A549 (cell line): ENCODE measurements at regions not wholly inside any gene's neighbourhood (a gene's known extent, or its start where the extent isn't known, plus 50 kb on each side); places are given as distances from the start of the nearest gene placed in this dataset.

Experiments
- ATAC-seq, 2 experiments: fragments of 200-7000 bp in 1 of 2; fragments of >200 bp in 1 of 2; cut with Nextera tagmentation in 1 of 2; cut with Tn5 transposase in 1 of 2; 3 replicates each; pipeline versions ENCODE4 v1.8.0 to v1.9.1; 2018 to 2020; ENCODE audit warnings: mild to moderate bottlenecking in 1 of 2, moderate library complexity in 1 of 2
- CTCF ChIA-PET: fragments of 300-600 bp; sonication (Branson Sonifier 250); formaldehyde crosslinking; extraction: SDS; loops from one replicate; lab custom pipeline; 2021; ENCODE audit warnings: antibody characterized with exemption, inconsistent platforms; lab: Yijun Ruan, JAX
- POLR2A ChIA-PET: fragments of 350-600 bp; formaldehyde crosslinking; extraction: SDS; loops from one replicate; lab custom pipeline; 2021; ENCODE audit warnings: antibody characterized with exemption, inconsistent platforms; lab: Yijun Ruan, JAX
- DNase-seq, 2 experiments: peaks; one replicate each; pipeline versions ENCODE4 v3.0.0 to v3.0.0-alpha.2; 2011 to 2016; ENCODE audit warnings: low read depth in 1 of 2, low spot score in 1 of 2
- FAIRE-seq: peaks from 2 replicates; lab custom pipeline; 2011; peaks lifted over from hg19 to GRCh38; lab: Jason Lieb, UNC
- H3K27ac ChIP-seq, 2 experiments: fragments of >200 bp; sonication (Bioruptor Twin); formaldehyde crosslinking; 3 replicates each; pipeline ENCODE4 v1.5.1; 2016 to 2017
- H3K4me1 ChIP-seq: fragments of >200 bp; sonication (Bioruptor Twin); formaldehyde crosslinking; 3 replicates; pipeline ENCODE4 v1.6.1; 2016
- H3K4me2 ChIP-seq: fragments of >200 bp; sonication (Bioruptor Twin); formaldehyde crosslinking; 3 replicates; pipeline ENCODE4 v1.6.1; 2016
- H3K4me3 ChIP-seq: fragments of >200 bp; sonication (Bioruptor Twin); formaldehyde crosslinking; 3 replicates; pipeline ENCODE4 v1.5.1; 2016
- H3K9me3 ChIP-seq: fragments of >200 bp; sonication (Bioruptor Twin); formaldehyde crosslinking; 3 replicates; pipeline ENCODE4 v1.6.1; 2016
- CHD4 ChIP-seq: fragments of 200-600 bp; sonication (generic); IDR thresholded peaks from 2 replicates; pipeline ENCODE4 v1.6.1; 2016; ENCODE audit warnings: antibody characterized with exemption, mild to moderate bottlenecking, borderline replicate concordance
- EHF ChIP-seq: fragments of 250-450 bp; sonication (Bioruptor Pico); IDR thresholded peaks from 2 replicates; pipeline ENCODE4 v1.5.0; 2020; ENCODE audit warnings: mild to moderate bottlenecking
- FOSB ChIP-seq: fragments of 250-450 bp; sonication (Bioruptor Pico); IDR thresholded peaks from 2 replicates; pipeline ENCODE4 v1.5.0; 2020; ENCODE audit warnings: mild to moderate bottlenecking, moderate library complexity
- FOSL2 ChIP-seq, 2 experiments: fragments of 450-650 bp in 1 of 2; fragments of >200 bp in 1 of 2; sonication (Bioruptor Twin) in 1 of 2; formaldehyde crosslinking; IDR thresholded peaks; 2 replicates each; pipeline versions ENCODE4 v1.5.0 to v1.6.1; 2016 to 2020; ENCODE audit warnings: mild to moderate bottlenecking in 1 of 2, moderate library complexity in 1 of 2
- HDAC2 ChIP-seq: fragments of 200-600 bp; sonication (generic); IDR thresholded peaks from 2 replicates; pipeline ENCODE4 v1.6.1; 2016
- HEYL ChIP-seq: fragments of 250-450 bp; sonication (Bioruptor Pico); IDR thresholded peaks from 2 replicates; pipeline ENCODE4 v1.8.0; 2021; ENCODE audit warnings: mild to moderate bottlenecking, moderate library complexity
- HOXA7 ChIP-seq: fragments of 250-450 bp; sonication (Bioruptor Pico); IDR thresholded peaks from 2 replicates; pipeline ENCODE4 v1.5.0; 2020; ENCODE audit warnings: mild to moderate bottlenecking, moderate library complexity
- JUN ChIP-seq, 2 experiments: fragments of >200 bp; sonication (Bioruptor Twin); formaldehyde crosslinking; IDR thresholded peaks; 2 replicates in 1 of 2; 3 replicates in 1 of 2; pipeline ENCODE4 v1.6.1; 2016 to 2017
- JUNB ChIP-seq: fragments of >200 bp; sonication (Bioruptor Twin); formaldehyde crosslinking; IDR thresholded peaks from 2 replicates; pipeline ENCODE4 v1.6.1; 2016
- KDM5A ChIP-seq: fragments of 200-600 bp; sonication (generic); IDR thresholded peaks from 2 replicates; pipeline ENCODE4 v1.6.1; 2016; ENCODE audit warnings: antibody characterized with exemption, mild to moderate bottlenecking
- MAFK ChIP-seq: fragments of 450-650 bp; IDR thresholded peaks from 2 replicates; pipeline ENCODE4 v1.6.1; 2014; ENCODE audit not compliant: partially characterized antibody
- MAZ ChIP-seq: fragments of 150-350 bp; IDR thresholded peaks from 2 replicates; pipeline ENCODE4 v1.6.1; 2014; ENCODE audit warnings: antibody characterized with exemption, low read depth, low read length, borderline replicate concordance
- MYC ChIP-seq: IDR thresholded peaks from 2 replicates; pipeline ENCODE4 v1.6.1; 2012; ENCODE audit warnings: mild to moderate bottlenecking, inconsistent platforms, low read length, improper control_type of control experiment, borderline replicate concordance
- NR3C1 ChIP-seq: fragments of >200 bp; sonication (Bioruptor Twin); formaldehyde crosslinking; IDR thresholded peaks from 3 replicates; pipeline ENCODE4 v1.6.1; 2017
- PHF8 ChIP-seq: fragments of 200-600 bp; sonication (generic); IDR thresholded peaks from 2 replicates; pipeline ENCODE4 v1.6.1; 2016; ENCODE audit warnings: low read depth, mild to moderate bottlenecking, antibody characterized with exemption, moderate library complexity, borderline replicate concordance
- RARB ChIP-seq: fragments of 250-450 bp; sonication (Bioruptor Pico); IDR thresholded peaks from 2 replicates; pipeline ENCODE4 v1.8.0; 2021; ENCODE audit warnings: mild to moderate bottlenecking, moderate library complexity
- RFX5 ChIP-seq: fragments of 450-650 bp; IDR thresholded peaks from 2 replicates; pipeline ENCODE4 v1.7.1; 2014; ENCODE audit warnings: antibody characterized with exemption, mild to moderate bottlenecking, moderate library complexity
- RNF2 ChIP-seq: fragments of 200-600 bp; sonication (generic); IDR thresholded peaks from 2 replicates; pipeline ENCODE4 v1.6.1; 2016; ENCODE audit warnings: low read depth, mild to moderate bottlenecking, antibody characterized with exemption, moderate library complexity, borderline replicate concordance
- TFCP2L1 ChIP-seq: fragments of 250-450 bp; sonication (Bioruptor Pico); IDR thresholded peaks from 2 replicates; pipeline ENCODE4 v1.5.0; 2021; ENCODE audit warnings: mild to moderate bottlenecking
- ZC3H11A ChIP-seq: fragments of 450-650 bp; IDR thresholded peaks from 2 replicates; pipeline ENCODE4 v1.6.1; 2014; ENCODE audit warnings: antibody characterized with exemption, mild to moderate bottlenecking
- ZNF302 ChIP-seq: fragments of 250-450 bp; sonication (Bioruptor Pico); IDR thresholded peaks from 2 replicates; pipeline ENCODE4 v1.9.0; 2021; ENCODE audit warnings: inconsistent platforms, mild to moderate bottlenecking, moderate library complexity
- ZSCAN20 ChIP-seq: fragments of 250-450 bp; sonication (Bioruptor Pico); IDR thresholded peaks from 2 replicates; pipeline ENCODE4 v1.8.0; 2022; ENCODE audit warnings: mild to moderate bottlenecking, moderate library complexity
- WGBS: methylation state at CpG from one replicate; pipeline ENCODE4 v1.1.6; 2017; ENCODE audit errors: missing lambda C conversion rate; 5-methylcytosine and 5-hydroxymethylcytosine counted together
- TF ChIP-seq, protein P1 (sequence below): fragments of 450-650 bp; IDR thresholded peaks from 2 replicates; pipeline ENCODE4 v1.6.1; 2014; ENCODE audit warnings: antibody characterized with exemption
- TF ChIP-seq, protein P2 (sequence below): fragments of 250-450 bp; sonication (Bioruptor Pico); IDR thresholded peaks from 2 replicates; pipeline ENCODE4 v1.5.0; 2020; ENCODE audit warnings: low read depth, mild to moderate bottlenecking, moderate library complexity
- TF ChIP-seq, protein P3 (sequence below): fragments of >200 bp; sonication (Bioruptor Twin); formaldehyde crosslinking; IDR thresholded peaks from 3 replicates; pipeline ENCODE4 v1.5.1; 2016
- TF ChIP-seq, protein P4 (sequence below): fragments of 200-600 bp; sonication (generic); IDR thresholded peaks from 2 replicates; pipeline ENCODE4 v1.6.1; 2016; ENCODE audit warnings: antibody characterized with exemption, mild to moderate bottlenecking, moderate library complexity

DNA sequence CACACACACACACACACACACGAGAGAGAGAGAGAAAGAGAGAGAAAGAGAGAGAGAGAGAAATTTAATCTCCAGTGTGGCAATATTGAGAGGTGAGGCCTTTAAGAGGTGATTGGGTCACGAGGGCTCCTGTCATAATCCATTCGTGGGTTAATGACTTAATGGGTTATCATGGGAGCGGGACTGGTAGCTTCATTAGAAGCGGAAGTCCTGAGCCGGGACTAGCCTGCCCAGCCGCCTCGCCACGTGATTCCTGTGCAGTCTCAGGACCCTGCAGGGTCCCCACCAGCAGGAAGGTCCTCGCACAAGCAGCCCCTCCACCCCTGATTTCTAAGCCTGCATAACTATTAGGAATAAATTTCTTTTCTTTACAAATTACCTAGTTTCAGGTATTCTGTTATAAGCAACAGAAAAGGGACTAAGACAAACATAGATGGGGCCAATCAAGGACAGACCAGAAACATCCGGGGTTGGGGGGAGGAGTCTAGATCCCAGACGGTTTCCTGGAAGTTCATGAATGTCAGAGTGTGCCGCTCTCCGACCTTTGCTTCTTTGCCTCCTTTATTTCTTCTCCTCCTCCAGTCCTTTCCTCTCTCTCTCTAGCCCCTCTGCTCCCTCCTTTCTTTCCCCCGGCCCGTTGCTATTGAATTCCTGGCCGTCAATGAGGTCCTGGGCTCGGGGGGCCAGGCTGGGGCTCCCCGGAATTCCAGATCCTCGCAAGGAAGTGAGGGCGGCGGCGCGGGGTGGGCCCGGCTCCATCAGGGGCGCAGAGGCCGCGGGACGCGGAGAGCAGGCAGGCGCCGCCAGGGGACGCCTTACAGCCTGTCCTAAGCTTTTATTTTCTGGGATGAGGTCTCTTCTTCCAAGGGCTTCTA is 146.8 kb downstream of the CYP26A1 start:
- ChIA-PET CTCF (interaction anchor here (0.9 to 1.8 kb wide), 2 partner anchors 38 to 140 kb away, joined by 3 to 7 read pairs; no protein-coding TSS in a partner anchor), POLR2A (no interaction called here)
- no peak overlapping the region for H3K4me2 ChIP-seq
- no peak for FAIRE-seq
- ATAC-seq, result no peak
- H3K4me1 ChIP-seq, result no peaks in the 10 kb centered on the region
- whole genome bisulfite sequencing, result 85% methylated on average over 33 of the region's 33 CpGs
- no peak overlapping the region for H3K4me3 ChIP-seq
- TF ChIP-seq RARB (CRISPR knock-in tag), result no peak
- TF ChIP-seq ZSCAN20 (CRISPR knock-in tag), result no peak
- TF ChIP-seq JUNB, result no peak
- no peak for TF ChIP-seq HOXA7
- TF ChIP-seq ZNF302 (CRISPR knock-in tag), result no peak
- no peak for TF ChIP-seq MAZ
- TF ChIP-seq, protein P1, sequence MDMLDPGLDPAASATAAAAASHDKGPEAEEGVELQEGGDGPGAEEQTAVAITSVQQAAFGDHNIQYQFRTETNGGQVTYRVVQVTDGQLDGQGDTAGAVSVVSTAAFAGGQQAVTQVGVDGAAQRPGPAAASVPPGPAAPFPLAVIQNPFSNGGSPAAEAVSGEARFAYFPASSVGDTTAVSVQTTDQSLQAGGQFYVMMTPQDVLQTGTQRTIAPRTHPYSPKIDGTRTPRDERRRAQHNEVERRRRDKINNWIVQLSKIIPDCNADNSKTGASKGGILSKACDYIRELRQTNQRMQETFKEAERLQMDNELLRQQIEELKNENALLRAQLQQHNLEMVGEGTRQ, result no peak
- no peak for TF ChIP-seq PHF8
- no peak for TF ChIP-seq RFX5
- no peak for TF ChIP-seq TFCP2L1
- TF ChIP-seq HDAC2, result no peak
- no peak for TF ChIP-seq RNF2
- TF ChIP-seq FOSB (CRISPR knock-in tag), result no peak
- no peak for TF ChIP-seq JUN (IDR thresholded peaks at IDR 0.05)
- TF ChIP-seq, protein P2, sequence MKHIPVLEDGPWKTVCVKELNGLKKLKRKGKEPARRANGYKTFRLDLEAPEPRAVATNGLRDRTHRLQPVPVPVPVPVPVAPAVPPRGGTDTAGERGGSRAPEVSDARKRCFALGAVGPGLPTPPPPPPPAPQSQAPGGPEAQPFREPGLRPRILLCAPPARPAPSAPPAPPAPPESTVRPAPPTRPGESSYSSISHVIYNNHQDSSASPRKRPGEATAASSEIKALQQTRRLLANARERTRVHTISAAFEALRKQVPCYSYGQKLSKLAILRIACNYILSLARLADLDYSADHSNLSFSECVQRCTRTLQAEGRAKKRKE, result no peak
- TF ChIP-seq, all 56 proteins: peak for 0
- Histone ChIP-seq H3K9me3 (no peaks in the 10 kb centered on the region), H3K27ac (no peak overlapping the region)
- no peak for DNase-seq

DNA sequence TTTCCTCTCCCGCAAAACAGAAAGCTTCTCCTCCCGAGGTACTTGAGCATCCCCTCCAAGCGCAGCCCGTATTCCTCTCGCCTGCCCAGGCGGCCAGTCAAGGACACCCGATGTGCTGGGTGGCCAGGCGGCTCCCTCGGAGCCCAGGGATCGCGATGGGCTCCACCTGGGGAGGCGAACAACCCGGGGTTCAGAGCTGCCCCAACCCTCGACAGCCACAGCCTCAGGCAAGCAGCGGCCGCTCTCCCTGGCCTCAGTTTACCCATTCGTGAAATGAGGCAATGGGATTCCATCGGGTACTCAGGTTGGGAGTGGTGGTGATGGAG is 147.4 kb downstream of the CYP26A1 start:
- no peak overlapping the region for H3K27ac ChIP-seq
- POLR2A ChIA-PET, result no interaction called here
- no peak for FAIRE-seq
- TF ChIP-seq MAFK (no peak), HEYL (CRISPR knock-in tag) (no peak), RARB (CRISPR knock-in tag) (no peak), NR3C1 (no peak), CHD4 (no peak), EHF (no peak), KDM5A (no peak), MYC (no peak), FOSL2 (IDR thresholded peaks at IDR 0.05) (no peak), FOSL2 (CRISPR knock-in tag; IDR thresholded peaks at IDR 0.05) (no peak), ZC3H11A (no peak), ZSCAN20 (CRISPR knock-in tag) (no peak), ZNF302 (CRISPR knock-in tag) (no peak), MAZ (no peak)
- TF ChIP-seq, protein P2, result no peak
- TF ChIP-seq, protein P3, sequence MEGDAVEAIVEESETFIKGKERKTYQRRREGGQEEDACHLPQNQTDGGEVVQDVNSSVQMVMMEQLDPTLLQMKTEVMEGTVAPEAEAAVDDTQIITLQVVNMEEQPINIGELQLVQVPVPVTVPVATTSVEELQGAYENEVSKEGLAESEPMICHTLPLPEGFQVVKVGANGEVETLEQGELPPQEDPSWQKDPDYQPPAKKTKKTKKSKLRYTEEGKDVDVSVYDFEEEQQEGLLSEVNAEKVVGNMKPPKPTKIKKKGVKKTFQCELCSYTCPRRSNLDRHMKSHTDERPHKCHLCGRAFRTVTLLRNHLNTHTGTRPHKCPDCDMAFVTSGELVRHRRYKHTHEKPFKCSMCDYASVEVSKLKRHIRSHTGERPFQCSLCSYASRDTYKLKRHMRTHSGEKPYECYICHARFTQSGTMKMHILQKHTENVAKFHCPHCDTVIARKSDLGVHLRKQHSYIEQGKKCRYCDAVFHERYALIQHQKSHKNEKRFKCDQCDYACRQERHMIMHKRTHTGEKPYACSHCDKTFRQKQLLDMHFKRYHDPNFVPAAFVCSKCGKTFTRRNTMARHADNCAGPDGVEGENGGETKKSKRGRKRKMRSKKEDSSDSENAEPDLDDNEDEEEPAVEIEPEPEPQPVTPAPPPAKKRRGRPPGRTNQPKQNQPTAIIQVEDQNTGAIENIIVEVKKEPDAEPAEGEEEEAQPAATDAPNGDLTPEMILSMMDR, result no peak
- TF ChIP-seq, protein P4, sequence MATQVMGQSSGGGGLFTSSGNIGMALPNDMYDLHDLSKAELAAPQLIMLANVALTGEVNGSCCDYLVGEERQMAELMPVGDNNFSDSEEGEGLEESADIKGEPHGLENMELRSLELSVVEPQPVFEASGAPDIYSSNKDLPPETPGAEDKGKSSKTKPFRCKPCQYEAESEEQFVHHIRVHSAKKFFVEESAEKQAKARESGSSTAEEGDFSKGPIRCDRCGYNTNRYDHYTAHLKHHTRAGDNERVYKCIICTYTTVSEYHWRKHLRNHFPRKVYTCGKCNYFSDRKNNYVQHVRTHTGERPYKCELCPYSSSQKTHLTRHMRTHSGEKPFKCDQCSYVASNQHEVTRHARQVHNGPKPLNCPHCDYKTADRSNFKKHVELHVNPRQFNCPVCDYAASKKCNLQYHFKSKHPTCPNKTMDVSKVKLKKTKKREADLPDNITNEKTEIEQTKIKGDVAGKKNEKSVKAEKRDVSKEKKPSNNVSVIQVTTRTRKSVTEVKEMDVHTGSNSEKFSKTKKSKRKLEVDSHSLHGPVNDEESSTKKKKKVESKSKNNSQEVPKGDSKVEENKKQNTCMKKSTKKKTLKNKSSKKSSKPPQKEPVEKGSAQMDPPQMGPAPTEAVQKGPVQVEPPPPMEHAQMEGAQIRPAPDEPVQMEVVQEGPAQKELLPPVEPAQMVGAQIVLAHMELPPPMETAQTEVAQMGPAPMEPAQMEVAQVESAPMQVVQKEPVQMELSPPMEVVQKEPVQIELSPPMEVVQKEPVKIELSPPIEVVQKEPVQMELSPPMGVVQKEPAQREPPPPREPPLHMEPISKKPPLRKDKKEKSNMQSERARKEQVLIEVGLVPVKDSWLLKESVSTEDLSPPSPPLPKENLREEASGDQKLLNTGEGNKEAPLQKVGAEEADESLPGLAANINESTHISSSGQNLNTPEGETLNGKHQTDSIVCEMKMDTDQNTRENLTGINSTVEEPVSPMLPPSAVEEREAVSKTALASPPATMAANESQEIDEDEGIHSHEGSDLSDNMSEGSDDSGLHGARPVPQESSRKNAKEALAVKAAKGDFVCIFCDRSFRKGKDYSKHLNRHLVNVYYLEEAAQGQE, result no peak
- H3K4me3 ChIP-seq, result no peak overlapping the region
- WGBS, result 77% methylated on average over 17 of the region's 18 CpGs
- ATAC-seq, result no peak
- DNase-seq, result no peak
- CTCF ChIA-PET, result interaction anchor here (1.8 kb wide), 1 partner anchor 141 kb away, joined by 7 read pairs; no protein-coding TSS in a partner anchor
- H3K9me3 ChIP-seq, result no peaks in the 10 kb centered on the region
- H3K4me1 ChIP-seq, result no peaks in the 10 kb centered on the region
- H3K4me2 ChIP-seq, result no peak overlapping the region
